Liver (tissue), 3 donors: ENCODE measurements at regions not wholly inside any gene's neighbourhood (a gene's known extent, or its start where the extent isn't known, plus 50 kb on each side); places are given as distances from the start of the nearest gene placed in this dataset.

Experiments
- ATF3 ChIP-seq: IDR thresholded peaks from 2 replicates; pipeline ENCODE4 v1.6.1; 2016; ENCODE audit warnings: antibody characterized with exemption
- CTCF ChIP-seq: fragments of 150-350 bp; IDR thresholded peaks from 2 replicates; pipeline ENCODE4 v1.5.1; 2017; ENCODE audit warnings: improper control_type of control experiment, low read depth, low read length; ENCODE audit not compliant: missing input control
- EGR1 ChIP-seq, 2 donors: IDR thresholded peaks; 2 replicates each; pipeline ENCODE4 v1.6.1; 2016 to 2018; ENCODE audit warnings: antibody characterized with exemption in 2 of 2, low read depth in 2 of 2
- FOXA1 ChIP-seq: IDR thresholded peaks from 2 replicates; pipeline ENCODE4 v1.6.1; 2016; ENCODE audit warnings: antibody characterized with exemption
- GABPA ChIP-seq, 2 donors: IDR thresholded peaks in 1 of 2; conservative IDR thresholded peaks in 1 of 2; 2 replicates each; pipeline ENCODE4 v1.6.1; 2016; ENCODE audit warnings: antibody characterized with exemption in 2 of 2, mild to moderate bottlenecking in 1 of 2, moderate library complexity in 1 of 2
- JUND ChIP-seq, 2 donors: IDR thresholded peaks; 2 replicates each; pipeline ENCODE4 v1.6.1; 2016; ENCODE audit warnings: antibody characterized with exemption in 2 of 2
- MAX ChIP-seq: IDR thresholded peaks from 2 replicates; pipeline ENCODE4 v1.6.1; 2016; ENCODE audit warnings: antibody characterized with exemption
- RAD21 ChIP-seq, 2 donors: IDR thresholded peaks; 2 replicates each; pipeline ENCODE4 v1.6.1; 2016; ENCODE audit warnings: antibody characterized with exemption in 2 of 2, mild to moderate bottlenecking in 2 of 2
- SP1 ChIP-seq: IDR thresholded peaks from 2 replicates; pipeline ENCODE4 v1.6.1; 2018; ENCODE audit warnings: antibody characterized with exemption, mild to moderate bottlenecking
- TAF1 ChIP-seq: conservative IDR thresholded peaks from 2 replicates; pipeline ENCODE4 v1.6.1; 2016; ENCODE audit warnings: antibody characterized with exemption, mild to moderate bottlenecking
- YY1 ChIP-seq: IDR thresholded peaks from 2 replicates; pipeline ENCODE4 v1.6.1; 2016; ENCODE audit warnings: antibody characterized with exemption, mild to moderate bottlenecking
- TF ChIP-seq, protein P1 (sequence below): IDR thresholded peaks from 2 replicates; pipeline ENCODE4 v1.6.1; 2016; ENCODE audit warnings: antibody characterized with exemption, mild to moderate bottlenecking
- TF ChIP-seq, protein P2 (sequence below): IDR thresholded peaks from 2 replicates; pipeline ENCODE4 v1.6.1; 2016; ENCODE audit warnings: antibody characterized with exemption
- donor health status: healthy.
- donor health status: healthy.

GRCh38 chr5:39780347-39780746, 355.6 kb upstream of the DAB2 start:
- TF ChIP-seq ATF3 (no peak), CTCF (no peak), EGR1 (IDR thresholded peaks at IDR 0.05; ENCODE audit: low read depth in 2 of 2) (no peak), YY1 (no peak), RAD21 (IDR thresholded peaks at IDR 0.05) (no peak), MAX (no peak), GABPA (IDR thresholded peaks at IDR 0.05 in 1 of 2, conservative IDR thresholded peaks at IDR 0.05 in 1 of 2) (no peak), TAF1 (no peak), SP1 (no peak), JUND (IDR thresholded peaks at IDR 0.05) (no peak), FOXA1 (no peak)
- TF ChIP-seq, protein P1, sequence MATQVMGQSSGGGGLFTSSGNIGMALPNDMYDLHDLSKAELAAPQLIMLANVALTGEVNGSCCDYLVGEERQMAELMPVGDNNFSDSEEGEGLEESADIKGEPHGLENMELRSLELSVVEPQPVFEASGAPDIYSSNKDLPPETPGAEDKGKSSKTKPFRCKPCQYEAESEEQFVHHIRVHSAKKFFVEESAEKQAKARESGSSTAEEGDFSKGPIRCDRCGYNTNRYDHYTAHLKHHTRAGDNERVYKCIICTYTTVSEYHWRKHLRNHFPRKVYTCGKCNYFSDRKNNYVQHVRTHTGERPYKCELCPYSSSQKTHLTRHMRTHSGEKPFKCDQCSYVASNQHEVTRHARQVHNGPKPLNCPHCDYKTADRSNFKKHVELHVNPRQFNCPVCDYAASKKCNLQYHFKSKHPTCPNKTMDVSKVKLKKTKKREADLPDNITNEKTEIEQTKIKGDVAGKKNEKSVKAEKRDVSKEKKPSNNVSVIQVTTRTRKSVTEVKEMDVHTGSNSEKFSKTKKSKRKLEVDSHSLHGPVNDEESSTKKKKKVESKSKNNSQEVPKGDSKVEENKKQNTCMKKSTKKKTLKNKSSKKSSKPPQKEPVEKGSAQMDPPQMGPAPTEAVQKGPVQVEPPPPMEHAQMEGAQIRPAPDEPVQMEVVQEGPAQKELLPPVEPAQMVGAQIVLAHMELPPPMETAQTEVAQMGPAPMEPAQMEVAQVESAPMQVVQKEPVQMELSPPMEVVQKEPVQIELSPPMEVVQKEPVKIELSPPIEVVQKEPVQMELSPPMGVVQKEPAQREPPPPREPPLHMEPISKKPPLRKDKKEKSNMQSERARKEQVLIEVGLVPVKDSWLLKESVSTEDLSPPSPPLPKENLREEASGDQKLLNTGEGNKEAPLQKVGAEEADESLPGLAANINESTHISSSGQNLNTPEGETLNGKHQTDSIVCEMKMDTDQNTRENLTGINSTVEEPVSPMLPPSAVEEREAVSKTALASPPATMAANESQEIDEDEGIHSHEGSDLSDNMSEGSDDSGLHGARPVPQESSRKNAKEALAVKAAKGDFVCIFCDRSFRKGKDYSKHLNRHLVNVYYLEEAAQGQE = no peak
- TF ChIP-seq, protein P2, sequence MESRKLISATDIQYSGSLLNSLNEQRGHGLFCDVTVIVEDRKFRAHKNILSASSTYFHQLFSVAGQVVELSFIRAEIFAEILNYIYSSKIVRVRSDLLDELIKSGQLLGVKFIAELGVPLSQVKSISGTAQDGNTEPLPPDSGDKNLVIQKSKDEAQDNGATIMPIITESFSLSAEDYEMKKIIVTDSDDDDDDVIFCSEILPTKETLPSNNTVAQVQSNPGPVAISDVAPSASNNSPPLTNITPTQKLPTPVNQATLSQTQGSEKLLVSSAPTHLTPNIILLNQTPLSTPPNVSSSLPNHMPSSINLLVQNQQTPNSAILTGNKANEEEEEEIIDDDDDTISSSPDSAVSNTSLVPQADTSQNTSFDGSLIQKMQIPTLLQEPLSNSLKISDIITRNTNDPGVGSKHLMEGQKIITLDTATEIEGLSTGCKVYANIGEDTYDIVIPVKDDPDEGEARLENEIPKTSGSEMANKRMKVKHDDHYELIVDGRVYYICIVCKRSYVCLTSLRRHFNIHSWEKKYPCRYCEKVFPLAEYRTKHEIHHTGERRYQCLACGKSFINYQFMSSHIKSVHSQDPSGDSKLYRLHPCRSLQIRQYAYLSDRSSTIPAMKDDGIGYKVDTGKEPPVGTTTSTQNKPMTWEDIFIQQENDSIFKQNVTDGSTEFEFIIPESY = no peak
